ENCODE measurements at regions not wholly inside any gene's neighbourhood (a gene's known extent, or its start where the extent isn't known, plus 50 kb on each side); places are given as distances from the start of the nearest gene placed in this dataset.

DNA sequence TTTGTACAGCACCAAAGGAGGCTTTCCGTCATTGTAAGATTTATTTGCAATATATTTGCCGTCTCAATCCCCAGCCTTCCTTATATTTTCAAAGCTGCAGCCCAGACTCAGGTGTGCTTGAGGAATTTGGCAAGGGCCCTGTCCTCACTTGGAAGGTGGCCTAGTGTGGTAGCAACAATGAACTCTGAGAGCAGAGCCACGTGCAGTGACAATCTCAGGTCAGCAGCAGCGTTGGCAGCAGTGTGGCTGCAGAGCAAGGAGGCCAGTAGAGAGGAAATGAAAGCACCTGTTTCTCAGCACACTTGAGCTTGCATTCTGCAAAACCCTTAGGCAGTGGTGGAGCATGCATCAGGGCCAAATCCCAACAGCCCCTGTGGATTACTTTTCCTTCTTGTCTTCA lies 613.5 kb downstream of the RBFOX1 start:
- H3K9me2 ChIP-seq (replicated peaks; ENCODE audit: insufficient read depth, low read length) = no peaks in the 10 kb centered on the region
- H3K36me3 ChIP-seq (ENCODE audit: low read length) = no peaks in the 10 kb centered on the region
- H3F3A ChIP-seq (ENCODE audit: insufficient read depth) = no peaks in the 10 kb centered on the region

DNA sequence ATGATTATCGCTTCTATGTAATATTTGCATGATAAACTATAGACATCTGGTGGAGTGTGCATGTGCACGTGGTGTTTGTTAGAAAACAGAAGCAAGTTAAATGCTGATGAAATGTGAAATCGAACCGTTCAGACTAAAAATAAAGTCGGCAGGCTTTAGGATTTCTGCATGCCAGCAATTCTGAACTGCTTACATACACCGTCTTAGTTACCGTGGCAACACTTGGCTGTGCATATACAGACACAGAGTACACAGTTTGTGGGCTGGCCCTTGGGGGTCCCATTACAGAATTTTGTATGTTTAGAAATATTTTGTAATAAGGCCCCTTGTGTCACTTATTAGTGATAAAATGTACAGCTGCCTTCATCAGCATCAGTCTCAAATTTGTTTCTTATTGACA lies 605.5 kb downstream of the RBFOX1 start:
- H4K20me1 ChIP-seq (ENCODE audit: low read depth, low read length) = no peaks in the 10 kb centered on the region

More for the DNA sequence above, 613.5 kb downstream of the RBFOX1 start:
- no peak overlapping the region for H2AFZ ChIP-seq (ENCODE audit: low read depth, low read length, severe bottlenecking)
- H3K9me3 ChIP-seq (ENCODE audit: insufficient read depth, low read length) = no peaks in the 10 kb centered on the region
- H3K4me3 ChIP-seq (ENCODE audit: insufficient read depth, low read length, poor library complexity, severe bottlenecking) = no peak overlapping the region
- no peaks in the 10 kb centered on the region for H4K20me1 ChIP-seq (ENCODE audit: low read depth, low read length)
- TF ChIP-seq EZH2phosphoT487 (conservative IDR thresholded peaks at IDR 0.05; ENCODE audit: low read length) = no peak
- TF ChIP-seq, protein P1, sequence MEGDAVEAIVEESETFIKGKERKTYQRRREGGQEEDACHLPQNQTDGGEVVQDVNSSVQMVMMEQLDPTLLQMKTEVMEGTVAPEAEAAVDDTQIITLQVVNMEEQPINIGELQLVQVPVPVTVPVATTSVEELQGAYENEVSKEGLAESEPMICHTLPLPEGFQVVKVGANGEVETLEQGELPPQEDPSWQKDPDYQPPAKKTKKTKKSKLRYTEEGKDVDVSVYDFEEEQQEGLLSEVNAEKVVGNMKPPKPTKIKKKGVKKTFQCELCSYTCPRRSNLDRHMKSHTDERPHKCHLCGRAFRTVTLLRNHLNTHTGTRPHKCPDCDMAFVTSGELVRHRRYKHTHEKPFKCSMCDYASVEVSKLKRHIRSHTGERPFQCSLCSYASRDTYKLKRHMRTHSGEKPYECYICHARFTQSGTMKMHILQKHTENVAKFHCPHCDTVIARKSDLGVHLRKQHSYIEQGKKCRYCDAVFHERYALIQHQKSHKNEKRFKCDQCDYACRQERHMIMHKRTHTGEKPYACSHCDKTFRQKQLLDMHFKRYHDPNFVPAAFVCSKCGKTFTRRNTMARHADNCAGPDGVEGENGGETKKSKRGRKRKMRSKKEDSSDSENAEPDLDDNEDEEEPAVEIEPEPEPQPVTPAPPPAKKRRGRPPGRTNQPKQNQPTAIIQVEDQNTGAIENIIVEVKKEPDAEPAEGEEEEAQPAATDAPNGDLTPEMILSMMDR (IDR thresholded peaks at IDR 0.05; ENCODE audit: insufficient read depth, low read length, poor library complexity, severe bottlenecking) = no peak
- no peak overlapping the region for H3K4me2 ChIP-seq (ENCODE audit: low read depth, low read length, poor library complexity, severe bottlenecking)
- no peak overlapping the region for H3K9ac ChIP-seq (ENCODE audit: low read length)
- no peaks in the 10 kb centered on the region for H3K27me3 ChIP-seq (ENCODE audit: low read length)
- no peak overlapping the region for H3K27ac ChIP-seq (ENCODE audit: low read depth, low read length)
- H3K79me2 ChIP-seq (ENCODE audit: insufficient read depth, low read length) = no peaks in the 10 kb centered on the region

DNA sequence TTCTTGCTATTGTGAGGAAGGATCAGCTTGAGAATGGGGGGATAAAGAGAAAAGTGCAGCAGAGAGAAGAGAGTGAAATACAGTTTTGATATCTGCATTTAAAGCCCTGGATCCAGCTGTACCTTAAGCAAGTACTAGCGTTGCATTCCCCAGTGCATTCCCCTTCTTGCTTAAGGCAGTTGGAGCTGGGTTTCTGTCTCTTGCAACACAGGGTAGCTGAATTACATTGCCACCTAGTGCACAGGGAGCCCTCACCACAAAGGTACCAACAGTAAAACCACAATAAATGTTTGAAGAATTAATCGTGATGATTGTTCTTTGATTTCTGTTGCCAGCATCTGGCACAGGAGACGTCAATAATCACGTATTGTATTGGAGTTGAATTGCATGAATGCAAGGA lies 588.7 kb downstream of the RBFOX1 start:
- no peaks in the 10 kb centered on the region for H3K9me3 ChIP-seq (ENCODE audit: insufficient read depth, low read length)
- H3F3A ChIP-seq (ENCODE audit: insufficient read depth) = no peaks in the 10 kb centered on the region
- H3K9ac ChIP-seq (ENCODE audit: low read length) = no peak overlapping the region
- no peaks in the 10 kb centered on the region for H3K9me2 ChIP-seq (replicated peaks; ENCODE audit: insufficient read depth, low read length)
- no peak overlapping the region for H2AFZ ChIP-seq (ENCODE audit: low read depth, low read length, severe bottlenecking)
- H4K20me1 ChIP-seq (ENCODE audit: low read depth, low read length) = no peaks in the 10 kb centered on the region
- no peak overlapping the region for H3K4me2 ChIP-seq (ENCODE audit: low read depth, low read length, poor library complexity, severe bottlenecking)
- no peaks in the 10 kb centered on the region for H3K79me2 ChIP-seq (ENCODE audit: insufficient read depth, low read length)
- no peaks in the 10 kb centered on the region for H3K27me3 ChIP-seq (ENCODE audit: low read length)
- no peaks in the 10 kb centered on the region for H3K36me3 ChIP-seq (ENCODE audit: low read length)
- H3K4me3 ChIP-seq (ENCODE audit: insufficient read depth, low read length, poor library complexity, severe bottlenecking) = no peak overlapping the region
- H3K27ac ChIP-seq (ENCODE audit: low read depth, low read length) = no peak overlapping the region
- TF ChIP-seq, protein P1 (IDR thresholded peaks at IDR 0.05; ENCODE audit: insufficient read depth, low read length, poor library complexity, severe bottlenecking) = no peak
- no peak for TF ChIP-seq EZH2phosphoT487 (conservative IDR thresholded peaks at IDR 0.05; ENCODE audit: low read length)

More for the DNA sequence above, 605.5 kb downstream of the RBFOX1 start:
- no peaks in the 10 kb centered on the region for H3K9me2 ChIP-seq (replicated peaks; ENCODE audit: insufficient read depth, low read length)
- H3K27ac ChIP-seq (ENCODE audit: low read depth, low read length) = no peak overlapping the region
- TF ChIP-seq EZH2phosphoT487 (conservative IDR thresholded peaks at IDR 0.05; ENCODE audit: low read length) = no peak
- TF ChIP-seq, protein P1 (IDR thresholded peaks at IDR 0.05; ENCODE audit: insufficient read depth, low read length, poor library complexity, severe bottlenecking) = no peak
- no peak overlapping the region for H3K4me3 ChIP-seq (ENCODE audit: insufficient read depth, low read length, poor library complexity, severe bottlenecking)
- no peaks in the 10 kb centered on the region for H3K9me3 ChIP-seq (ENCODE audit: insufficient read depth, low read length)
- H3K79me2 ChIP-seq (ENCODE audit: insufficient read depth, low read length) = no peaks in the 10 kb centered on the region
- no peak overlapping the region for H3K9ac ChIP-seq (ENCODE audit: low read length)
- H3F3A ChIP-seq (ENCODE audit: insufficient read depth) = no peaks in the 10 kb centered on the region
- H3K27me3 ChIP-seq (ENCODE audit: low read length) = no peaks in the 10 kb centered on the region
- no peak overlapping the region for H2AFZ ChIP-seq (ENCODE audit: low read depth, low read length, severe bottlenecking)
- no peak overlapping the region for H3K4me2 ChIP-seq (ENCODE audit: low read depth, low read length, poor library complexity, severe bottlenecking)
- no peaks in the 10 kb centered on the region for H3K36me3 ChIP-seq (ENCODE audit: low read length)
